OCI-LY7 (cell line): ENCODE measurements at regions not wholly inside any gene's neighbourhood (a gene's known extent, or its start where the extent isn't known, plus 50 kb on each side); places are given as distances from the start of the nearest gene placed in this dataset.

Experiments
- BruUV-seq: library from RNA; stranded (reverse); fragments of 400-500 nt; replicated peaks from 2 replicates; lab custom pipeline; 2021; lab: Mats Ljungman, UMichigan
- CTCF ChIA-PET: fragments of 300-600 bp; sonication (Branson Sonifier 250); formaldehyde crosslinking; loops from one replicate; lab custom pipeline; 2022; ENCODE audit warnings: antibody characterized with exemption; ENCODE audit not compliant: unreplicated experiment; lab: Charles Lee
- POLR2A ChIA-PET: fragments of 300-600 bp; sonication (Branson Sonifier 250); formaldehyde crosslinking; loops from one replicate; lab custom pipeline; 2022; ENCODE audit warnings: antibody characterized with exemption; lab: Charles Lee
- DNase-seq: peaks from one replicate; pipeline ENCODE4 v3.0.0-alpha.2; 2015; ENCODE audit warnings: low spot score
- H2AFZ ChIP-seq: fragments of 200-600 bp; sonication (generic), shearing (Covaris generic); 2 replicates; pipeline ENCODE4 v1.6.1; 2014; ENCODE audit warnings: mild to moderate bottlenecking, antibody characterized with exemption, low read length, moderate library complexity
- H3K27ac ChIP-seq: fragments of 200-600 bp; sonication (generic); 2 replicates; pipeline ENCODE4 v1.5.1; 2014; ENCODE audit warnings: mixed run types, low read depth, mild to moderate bottlenecking, moderate library complexity, low read length, inconsistent platforms; ENCODE audit not compliant: poor library complexity, severe bottlenecking
- H3K36me3 ChIP-seq: fragments of 200-600 bp; sonication (generic); 2 replicates; pipeline ENCODE4 v1.6.1; 2014; ENCODE audit warnings: mild to moderate bottlenecking, antibody characterized with exemption, low read length, moderate library complexity, mixed read lengths; ENCODE audit not compliant: insufficient read depth
- H3K4me1 ChIP-seq: fragments of 200-600 bp; sonication (generic); 2 replicates; pipeline ENCODE4 v1.5.1; 2014; ENCODE audit warnings: mild to moderate bottlenecking, low read length; ENCODE audit not compliant: insufficient read depth, poor library complexity, severe bottlenecking
- H3K4me2 ChIP-seq: fragments of 200-600 bp; sonication (generic); 2 replicates; pipeline ENCODE4 v1.6.1; 2014; ENCODE audit warnings: mild to moderate bottlenecking, low read length
- H3K4me3 ChIP-seq: fragments of 200-600 bp; sonication (generic); 2 replicates; pipeline ENCODE4 v1.5.1; 2014; ENCODE audit warnings: mild to moderate bottlenecking, low read depth, low read length; ENCODE audit not compliant: poor library complexity, severe bottlenecking
- H3K79me2 ChIP-seq: fragments of 200-600 bp; sonication (generic); 2 replicates; pipeline ENCODE4 v1.6.1; 2016; ENCODE audit warnings: low read depth, mild to moderate bottlenecking, low read length, moderate library complexity, mixed read lengths; ENCODE audit not compliant: insufficient read depth
- H3K9me2 ChIP-seq: fragments of 200-600 bp; sonication (generic); 2 replicates; pipeline ENCODE4 v1.6.1; 2016; ENCODE audit warnings: mild to moderate bottlenecking, low read length, mixed read lengths; ENCODE audit not compliant: insufficient read depth
- H3K9me3 ChIP-seq: fragments of 200-600 bp; sonication (generic); 2 replicates; pipeline ENCODE4 v1.6.1; 2014; ENCODE audit warnings: mild to moderate bottlenecking, mixed run types, low read length, mixed read lengths
- H4K20me1 ChIP-seq: fragments of 200-600 bp; sonication (generic); 2 replicates; pipeline ENCODE4 v1.6.1; 2014; ENCODE audit warnings: mild to moderate bottlenecking, antibody characterized with exemption, low read length, moderate library complexity, mixed read lengths; ENCODE audit not compliant: insufficient read depth
- CTCF ChIP-seq: fragments of 200-600 bp; sonication (generic); conservative IDR thresholded peaks from 2 replicates; pipeline ENCODE4 v1.5.1; 2014; ENCODE audit warnings: mild to moderate bottlenecking, antibody characterized with exemption, low read length, moderate library complexity, mixed read lengths
- EZH2phosphoT487 ChIP-seq: fragments of 200-600 bp; sonication (generic); IDR thresholded peaks from 2 replicates; pipeline ENCODE4 v1.6.1; 2018; ENCODE audit warnings: low read depth, borderline replicate concordance, mild to moderate bottlenecking, mixed run types, antibody characterized with exemption, low read length, moderate library complexity, mixed read lengths
- intact Hi-C: fragments of 100-400 bp; cut with micrococcal nuclease; formaldehyde crosslinking; loops from one replicate; pipeline ENCODE4 v1.10.0; 2022; ENCODE audit not compliant: unreplicated experiment

GRCh38 chr19:30123119-30123518 lies 181.1 kb downstream of the URI1 start:
- Histone ChIP-seq H3K36me3 (no peaks in the 10 kb centered on the region), H4K20me1 (no peaks in the 10 kb centered on the region), H3K9me2 (no peaks in the 10 kb centered on the region), H3K4me1 (no peaks in the 10 kb centered on the region), H3K4me2 (no peak overlapping the region), H3K27ac (no peak overlapping the region), H3K9me3 (no peaks in the 10 kb centered on the region), H3K4me3 (no peak overlapping the region), H2AFZ (no peak overlapping the region), H3K79me2 (no peaks in the 10 kb centered on the region)
- TF ChIP-seq EZH2phosphoT487 (no peak), CTCF (no peak)
- ChIA-PET POLR2A (interaction anchor here (0.5 kb wide), 1 partner anchor 141 kb away, joined by 3 read pairs; no protein-coding TSS in a partner anchor), CTCF (no interaction called here)
- BruUV-seq = no TSS peak
- intact Hi-C loops = no loop called here
- no peak for DNase-seq

GRCh38 chr19:30123611-30124010 lies 181.6 kb downstream of the URI1 start:
- no peaks in the 10 kb centered on the region for H3K36me3 ChIP-seq
- H3K9me3 ChIP-seq = no peaks in the 10 kb centered on the region
- H3K9me2 ChIP-seq = no peaks in the 10 kb centered on the region
- intact Hi-C loops = no loop called here
- no peaks in the 10 kb centered on the region for H4K20me1 ChIP-seq
- H3K4me1 ChIP-seq = no peaks in the 10 kb centered on the region
- CTCF ChIA-PET = no interaction called here
- H3K4me2 ChIP-seq = no peak overlapping the region
- no peak for TF ChIP-seq EZH2phosphoT487
- no peak for TF ChIP-seq CTCF
- H3K79me2 ChIP-seq = no peaks in the 10 kb centered on the region
- BruUV-seq = no TSS peak
- H2AFZ ChIP-seq = no peak overlapping the region
- H3K27ac ChIP-seq = no peak overlapping the region
- no peak overlapping the region for H3K4me3 ChIP-seq
- POLR2A ChIA-PET = interaction anchor here (0.5 kb wide), 1 partner anchor 300 kb away, joined by 7 read pairs; no protein-coding TSS in a partner anchor
- DNase-seq = no peak

DNA sequence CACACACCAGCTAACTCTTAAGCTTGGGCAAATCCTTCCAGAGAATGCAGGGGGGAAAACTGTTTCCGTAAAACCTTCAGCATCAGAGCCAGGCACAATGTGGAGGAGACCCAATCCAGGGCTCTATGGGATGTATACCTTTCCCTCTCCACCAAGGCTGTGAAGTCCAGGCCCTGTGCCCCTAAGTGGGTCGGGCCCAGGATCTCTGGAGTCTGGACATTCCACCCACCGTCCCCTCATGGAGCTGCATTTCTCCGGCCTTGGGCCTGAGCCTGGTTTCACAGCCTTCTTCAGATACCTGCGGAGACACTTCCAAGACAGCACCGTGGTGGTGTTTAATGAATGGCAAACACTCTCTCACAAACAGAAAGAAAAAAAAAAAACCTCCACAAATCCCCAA lies 186.2 kb downstream of the URI1 start:
- TF ChIP-seq EZH2phosphoT487 = no peak
- no peak for TF ChIP-seq CTCF
- Histone ChIP-seq H2AFZ (no peak overlapping the region), H3K4me1 (no peaks in the 10 kb centered on the region), H4K20me1 (no peaks in the 10 kb centered on the region), H3K79me2 (no peaks in the 10 kb centered on the region), H3K4me2 (no peak overlapping the region), H3K9me3 (no peaks in the 10 kb centered on the region), H3K9me2 (no peaks in the 10 kb centered on the region), H3K27ac (no peak overlapping the region), H3K4me3 (no peak overlapping the region), H3K36me3 (no peaks in the 10 kb centered on the region)
- intact Hi-C loops = no loop called here
- POLR2A ChIA-PET = no interaction called here
- CTCF ChIA-PET = no interaction called here
- BruUV-seq = no TSS peak
- no peak for DNase-seq
